ENCODE measurements at regions not wholly inside any gene's neighbourhood (a gene's known extent, or its start where the extent isn't known, plus 50 kb on each side); places are given as distances from the start of the nearest gene placed in this dataset.

DNA sequence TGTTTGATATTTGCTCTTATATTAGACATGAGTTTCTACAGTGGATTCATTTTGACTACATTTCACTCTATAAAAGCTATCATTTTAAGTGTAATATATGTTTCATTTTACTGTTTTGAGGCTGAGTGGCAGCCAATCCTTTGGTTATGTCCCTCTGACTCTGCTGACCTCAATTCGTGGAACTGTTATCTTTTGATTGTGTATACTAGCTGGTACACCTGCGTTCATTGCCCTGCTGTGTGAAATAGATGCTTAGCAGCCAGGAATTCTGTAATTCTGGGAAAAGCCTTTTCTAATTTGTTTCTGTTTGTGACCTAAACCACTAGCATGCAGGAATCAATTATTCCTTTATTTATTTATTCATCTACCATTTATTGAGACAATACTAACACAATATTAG, 269.4 kb upstream of the CT83 start:
- TF ChIP-seq, protein P1, sequence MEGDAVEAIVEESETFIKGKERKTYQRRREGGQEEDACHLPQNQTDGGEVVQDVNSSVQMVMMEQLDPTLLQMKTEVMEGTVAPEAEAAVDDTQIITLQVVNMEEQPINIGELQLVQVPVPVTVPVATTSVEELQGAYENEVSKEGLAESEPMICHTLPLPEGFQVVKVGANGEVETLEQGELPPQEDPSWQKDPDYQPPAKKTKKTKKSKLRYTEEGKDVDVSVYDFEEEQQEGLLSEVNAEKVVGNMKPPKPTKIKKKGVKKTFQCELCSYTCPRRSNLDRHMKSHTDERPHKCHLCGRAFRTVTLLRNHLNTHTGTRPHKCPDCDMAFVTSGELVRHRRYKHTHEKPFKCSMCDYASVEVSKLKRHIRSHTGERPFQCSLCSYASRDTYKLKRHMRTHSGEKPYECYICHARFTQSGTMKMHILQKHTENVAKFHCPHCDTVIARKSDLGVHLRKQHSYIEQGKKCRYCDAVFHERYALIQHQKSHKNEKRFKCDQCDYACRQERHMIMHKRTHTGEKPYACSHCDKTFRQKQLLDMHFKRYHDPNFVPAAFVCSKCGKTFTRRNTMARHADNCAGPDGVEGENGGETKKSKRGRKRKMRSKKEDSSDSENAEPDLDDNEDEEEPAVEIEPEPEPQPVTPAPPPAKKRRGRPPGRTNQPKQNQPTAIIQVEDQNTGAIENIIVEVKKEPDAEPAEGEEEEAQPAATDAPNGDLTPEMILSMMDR (IDR thresholded peaks at IDR 0.05), result no peak
- TF ChIP-seq POLR2A (IDR thresholded peaks at IDR 0.05), result no peak

Data from adrenal gland (tissue), 5 donors.